HFFc6 (cell line): ENCODE measurements at regions not wholly inside any gene's neighbourhood (a gene's known extent, or its start where the extent isn't known, plus 50 kb on each side); places are given as distances from the start of the nearest gene placed in this dataset.
"Not testable (repeated sequence)": the region's sequence is repeated elsewhere in the genome, so short reads cannot be mapped to it uniquely, and the experiment has no call there.

Experiments used
- DNase-seq: peaks from one replicate; pipeline ENCODE4 v3.0.0-alpha.2; 2018
- H3K27ac Mint-ChIP-seq: 2 replicates; pipeline ENCODE4 v1.8.0; 2020; ENCODE audit warnings: mild to moderate bottlenecking, mixed read lengths
- H3K27me3 Mint-ChIP-seq: 2 replicates; pipeline ENCODE4 v1.8.0; 2021; ENCODE audit warnings: mild to moderate bottlenecking, moderate library complexity, mixed read lengths; ENCODE audit not compliant: insufficient read depth
- H3K36me3 Mint-ChIP-seq: 2 replicates; pipeline ENCODE4 v1.8.0; 2021; ENCODE audit warnings: low read depth, mixed read lengths
- H3K4me1 Mint-ChIP-seq: 2 replicates; pipeline ENCODE4 v1.8.0; 2020; ENCODE audit warnings: low read depth, mixed read lengths
- H3K4me3 Mint-ChIP-seq: 2 replicates; pipeline ENCODE4 v1.8.0; 2020; ENCODE audit warnings: mild to moderate bottlenecking, moderate library complexity, mixed read lengths
- H3K9me3 Mint-ChIP-seq: 2 replicates; pipeline ENCODE4 v1.8.0; 2020; ENCODE audit warnings: mild to moderate bottlenecking, mixed read lengths
- CTCF ChIP-seq: fragments of 200-600 bp; sonication (generic); IDR thresholded peaks from 2 replicates; pipeline ENCODE4 v1.5.0; 2021; ENCODE audit warnings: antibody characterized with exemption, mild to moderate bottlenecking

GRCh38 chr5:106640511-106640910, 1030.2 kb downstream of the EFNA5 start:
- H3K4me3 Mint-ChIP-seq, result no peak overlapping the region
- H3K36me3 Mint-ChIP-seq, result no peaks in the 10 kb centered on the region
- no peak for DNase-seq

GRCh38 chr5:106639488-106639887, 1031.2 kb downstream of the EFNA5 start:
- no peaks in the 10 kb centered on the region for H3K4me1 Mint-ChIP-seq
- peak; percentile 19; the same call in 1 of the 2 replicates for TF ChIP-seq CTCF
- no peaks in the 10 kb centered on the region for H3K27me3 Mint-ChIP-seq
- H3K9me3 Mint-ChIP-seq, result peaks cover 22% of the 10 kb centered on the region
- H3K4me3 Mint-ChIP-seq, result no peak overlapping the region
- no peak overlapping the region for H3K27ac Mint-ChIP-seq
- H3K36me3 Mint-ChIP-seq, result no peaks in the 10 kb centered on the region
- no peak for DNase-seq

More at GRCh38 chr5:106640511-106640910, 1030.2 kb downstream of the EFNA5 start:
- Mint-ChIP-seq H3K27me3 (no peaks in the 10 kb centered on the region), H3K27ac (no peak overlapping the region), H3K9me3 (peaks cover 22% of the 10 kb centered on the region), H3K4me1 (no peaks in the 10 kb centered on the region)
- TF ChIP-seq CTCF, result no peak

- Mint-ChIP-seq H3K9me3 (peaks cover 15% of the 10 kb centered on the region), H3K27me3 (no peaks in the 10 kb centered on the region)
These were observed 1033.5 kb downstream of the EFNA5 start for GRCh38 chr5:106637275-106637674.

GRCh38 chr5:106634375-106634774, 1036.4 kb downstream of the EFNA5 start:
- no peak for TF ChIP-seq CTCF
- H3K4me3 Mint-ChIP-seq, result no peak overlapping the region
- H3K27ac Mint-ChIP-seq, result no peak overlapping the region
- no peaks in the 10 kb centered on the region for H3K27me3 Mint-ChIP-seq
- H3K4me1 Mint-ChIP-seq, result no peaks in the 10 kb centered on the region
- peaks cover 16% of the 10 kb centered on the region for H3K9me3 Mint-ChIP-seq
- no peak for DNase-seq
- no peaks in the 10 kb centered on the region for H3K36me3 Mint-ChIP-seq

More at GRCh38 chr5:106637275-106637674, 1033.5 kb downstream of the EFNA5 start:
- DNase-seq, result no peak
- Mint-ChIP-seq H3K4me1 (no peaks in the 10 kb centered on the region), H3K4me3 (no peak overlapping the region), H3K36me3 (no peaks in the 10 kb centered on the region), H3K27ac (no peak overlapping the region)
- TF ChIP-seq CTCF, result no peak

GRCh38 chr5:106633825-106634224, 1036.9 kb downstream of the EFNA5 start:
- Mint-ChIP-seq H3K4me3 (no peak overlapping the region), H3K4me1 (no peaks in the 10 kb centered on the region), H3K9me3 (peaks cover 16% of the 10 kb centered on the region), H3K36me3 (peaks cover 2% of the 10 kb centered on the region; the same call in 1 of the 2 replicates), H3K27ac (no peak overlapping the region), H3K27me3 (no peaks in the 10 kb centered on the region)
- no peak for DNase-seq
- TF ChIP-seq CTCF, result no peak

GRCh38 chr5:106628456-106628855, 1042.3 kb downstream of the EFNA5 start:
- H3K9me3 Mint-ChIP-seq, result peaks cover 14% of the 10 kb centered on the region
- H3K27ac Mint-ChIP-seq, H3K36me3 Mint-ChIP-seq, H3K27me3 Mint-ChIP-seq, H3K4me1 Mint-ChIP-seq, H3K4me3 Mint-ChIP-seq, DNase-seq: not testable (repeated sequence)
